Fibroblast of mammary gland (primary cell): ENCODE measurements at regions not wholly inside any gene's neighbourhood (a gene's known extent, or its start where the extent isn't known, plus 50 kb on each side); places are given as distances from the start of the nearest gene placed in this dataset.

Source experiments
- DNase-seq: peaks from one replicate; pipeline ENCODE4 v3.0.0-alpha.2; 2010; ENCODE audit warnings: low read depth
- H3K4me3 ChIP-seq: 2 replicates; pipeline ENCODE4 v1.5.1; 2011; ENCODE audit warnings: low read depth, mild to moderate bottlenecking, low read length, moderate library complexity; ENCODE audit not compliant: control insufficient read depth
- TF ChIP-seq, protein P1 (sequence below): conservative IDR thresholded peaks from 2 replicates; pipeline ENCODE4 v1.5.1; 2011; ENCODE audit warnings: low read depth, low read length, inconsistent platforms; ENCODE audit not compliant: control insufficient read depth, insufficient read depth

DNA sequence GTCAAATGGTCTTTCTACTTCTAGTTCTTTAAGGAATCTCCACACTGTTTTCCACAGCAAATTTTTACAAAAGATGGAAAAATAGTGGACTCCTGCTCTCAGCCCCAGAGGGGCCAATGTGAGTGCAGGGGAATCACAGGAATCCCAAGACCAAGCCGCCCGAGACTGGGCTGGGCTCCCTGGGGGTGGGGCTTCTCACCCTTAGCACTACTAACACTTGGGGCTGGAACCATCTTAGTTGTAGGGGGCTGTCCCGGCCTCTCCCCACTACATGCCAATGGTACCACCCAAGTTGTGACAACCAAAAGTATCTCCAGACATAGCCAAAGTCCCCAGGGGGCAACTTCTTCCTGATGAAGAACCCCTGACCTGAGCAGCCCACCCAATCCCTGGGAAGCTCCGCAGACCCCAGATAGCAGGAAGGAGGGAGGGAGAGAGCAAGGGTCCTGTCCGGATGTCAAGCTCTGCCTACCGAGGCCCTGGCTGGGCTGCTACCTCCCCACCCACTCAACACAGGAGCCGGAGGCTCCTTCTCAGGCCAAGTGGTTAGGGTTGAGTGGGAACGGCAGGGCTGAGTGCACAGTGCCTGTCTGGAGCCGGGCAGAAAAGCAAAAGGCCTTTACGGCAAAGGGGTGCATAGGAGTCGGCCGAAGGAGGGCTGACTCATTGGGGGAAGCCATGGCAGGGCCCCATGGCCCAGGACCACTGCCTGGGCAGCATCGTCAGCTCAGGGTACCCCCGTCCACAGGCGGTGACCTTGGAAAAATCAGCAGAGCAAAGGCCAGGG, 122.5 kb upstream of the FGF3 start:
- no peak overlapping the region for H3K4me3 ChIP-seq
- no peak for DNase-seq
- TF ChIP-seq, protein P1, sequence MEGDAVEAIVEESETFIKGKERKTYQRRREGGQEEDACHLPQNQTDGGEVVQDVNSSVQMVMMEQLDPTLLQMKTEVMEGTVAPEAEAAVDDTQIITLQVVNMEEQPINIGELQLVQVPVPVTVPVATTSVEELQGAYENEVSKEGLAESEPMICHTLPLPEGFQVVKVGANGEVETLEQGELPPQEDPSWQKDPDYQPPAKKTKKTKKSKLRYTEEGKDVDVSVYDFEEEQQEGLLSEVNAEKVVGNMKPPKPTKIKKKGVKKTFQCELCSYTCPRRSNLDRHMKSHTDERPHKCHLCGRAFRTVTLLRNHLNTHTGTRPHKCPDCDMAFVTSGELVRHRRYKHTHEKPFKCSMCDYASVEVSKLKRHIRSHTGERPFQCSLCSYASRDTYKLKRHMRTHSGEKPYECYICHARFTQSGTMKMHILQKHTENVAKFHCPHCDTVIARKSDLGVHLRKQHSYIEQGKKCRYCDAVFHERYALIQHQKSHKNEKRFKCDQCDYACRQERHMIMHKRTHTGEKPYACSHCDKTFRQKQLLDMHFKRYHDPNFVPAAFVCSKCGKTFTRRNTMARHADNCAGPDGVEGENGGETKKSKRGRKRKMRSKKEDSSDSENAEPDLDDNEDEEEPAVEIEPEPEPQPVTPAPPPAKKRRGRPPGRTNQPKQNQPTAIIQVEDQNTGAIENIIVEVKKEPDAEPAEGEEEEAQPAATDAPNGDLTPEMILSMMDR, result no peak

DNA sequence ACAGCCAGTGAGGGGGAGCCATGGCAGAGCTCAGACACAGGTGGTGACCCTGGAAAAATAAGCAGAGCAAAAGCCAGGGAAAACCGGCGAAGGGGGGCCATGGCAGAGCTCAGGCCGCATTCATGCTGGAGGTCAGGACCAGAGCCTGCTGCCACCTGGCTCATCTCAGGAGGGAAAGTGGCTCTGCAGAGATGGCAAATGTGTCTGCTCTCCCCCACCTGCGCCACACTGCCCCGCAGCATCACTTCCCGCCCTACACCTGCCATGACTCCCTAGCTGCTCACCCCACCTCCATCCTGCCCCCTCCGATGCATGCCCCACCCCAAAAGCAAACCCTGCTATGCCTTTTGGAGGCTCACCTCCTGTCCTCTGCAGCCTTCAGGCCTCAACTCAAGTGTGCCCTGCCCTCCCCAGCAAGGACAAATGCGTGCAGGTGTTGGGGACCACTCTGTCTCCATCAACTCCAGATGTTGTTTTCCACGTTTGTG, 123.2 kb upstream of the FGF3 start:
- H3K4me3 ChIP-seq, result no peak overlapping the region
- no peak for DNase-seq
- TF ChIP-seq, protein P1, result no peak

DNA sequence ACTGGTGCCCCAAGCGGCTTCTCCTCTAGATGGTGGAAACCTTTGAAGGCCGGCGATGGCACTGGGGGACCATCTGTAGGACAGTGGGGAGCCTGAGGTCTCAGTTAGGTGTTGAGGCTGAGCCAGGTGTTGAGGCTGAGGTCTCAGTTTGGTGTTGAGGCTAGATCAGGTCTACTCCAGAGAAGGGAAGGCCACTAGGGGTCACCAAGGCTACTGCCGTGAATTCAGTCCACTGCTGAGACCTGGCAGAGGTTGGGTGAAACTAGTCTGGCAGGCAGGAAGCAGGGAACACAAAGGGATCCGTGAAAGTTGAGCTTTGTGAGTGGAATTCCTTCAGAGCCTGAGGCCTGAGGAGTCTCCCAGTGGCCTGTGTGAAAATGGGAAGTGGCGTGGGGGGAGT, 123.8 kb upstream of the FGF3 start:
- no peak for DNase-seq
- TF ChIP-seq, protein P1, result no peak
- H3K4me3 ChIP-seq, result no peak overlapping the region

DNA sequence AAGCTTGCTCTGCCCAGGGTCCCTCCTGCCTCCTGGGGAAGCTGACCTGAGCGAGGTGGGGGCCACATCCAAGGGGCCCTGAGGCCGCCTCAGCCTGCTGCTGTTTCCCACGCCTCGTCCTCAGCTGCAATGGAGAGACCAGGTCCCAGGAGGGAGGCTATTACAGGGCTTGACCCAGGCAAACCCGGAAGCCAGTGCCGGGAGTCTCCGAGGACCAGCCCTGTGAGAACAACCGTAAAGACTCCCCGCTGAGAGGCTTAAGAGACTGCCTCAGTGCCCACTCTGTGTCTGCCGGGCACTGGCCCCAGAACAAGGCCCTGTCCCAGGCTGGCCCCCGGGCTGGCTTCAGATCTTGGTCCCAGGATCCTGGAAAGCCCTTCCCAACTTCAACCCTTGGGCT, 124.3 kb upstream of the FGF3 start:
- TF ChIP-seq, protein P1, result no peak
- H3K4me3 ChIP-seq, result no peak overlapping the region
- DNase-seq, result no peak

DNA sequence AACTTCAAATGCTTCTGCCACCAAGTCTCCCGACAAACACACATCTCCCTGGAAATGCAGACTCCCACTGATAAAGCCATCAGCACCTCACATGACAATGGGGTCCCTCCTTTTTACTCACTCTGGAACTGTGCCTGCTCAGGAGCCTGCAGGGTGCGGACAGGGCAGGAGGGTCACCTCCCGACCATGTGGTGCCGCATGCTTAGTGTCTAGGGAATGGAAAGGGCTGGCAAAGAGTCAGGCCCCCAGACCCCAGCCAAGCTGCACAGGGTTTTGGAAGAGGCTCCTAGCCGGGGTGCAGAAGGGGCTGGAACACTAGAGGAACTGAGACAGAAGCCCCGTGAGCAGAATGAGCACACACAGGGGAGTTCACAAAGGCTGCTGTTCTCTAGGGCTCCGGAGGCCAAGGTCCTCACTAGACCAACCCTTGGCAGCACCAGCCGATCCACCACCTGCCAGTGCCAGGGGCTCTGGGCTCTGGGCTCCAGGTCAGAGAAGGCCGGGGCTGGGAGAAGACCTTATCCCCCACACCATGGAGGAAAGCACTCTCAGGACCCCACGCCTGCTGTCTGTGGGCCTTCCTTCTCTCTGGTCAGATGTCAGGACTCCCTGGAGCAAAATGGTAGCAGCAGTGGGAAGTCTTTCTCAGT, 125.1 kb upstream of the FGF3 start:
- DNase-seq, result no peak
- TF ChIP-seq, protein P1, result no peak
- H3K4me3 ChIP-seq, result no peak overlapping the region

DNA sequence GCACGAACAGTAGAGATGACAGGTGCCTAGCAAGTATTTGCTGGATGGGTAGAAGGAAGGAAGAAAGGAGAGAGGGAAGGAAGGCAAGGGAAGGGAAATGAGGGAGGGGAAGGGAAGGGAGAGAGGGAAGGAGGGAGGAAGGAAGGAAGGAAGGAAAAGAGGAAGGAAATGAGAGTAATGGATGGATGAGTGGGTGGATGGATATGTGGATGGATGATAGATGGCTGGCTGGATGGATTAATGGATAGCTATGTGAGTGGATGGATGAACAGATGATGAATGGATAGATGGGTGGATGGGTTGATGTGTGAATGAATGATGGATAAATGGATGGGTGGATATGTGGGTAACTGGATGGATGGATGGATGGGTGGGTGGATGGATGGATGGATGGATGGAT, 125.9 kb upstream of the FGF3 start:
- no peak overlapping the region for H3K4me3 ChIP-seq
- DNase-seq, result no peak
- TF ChIP-seq, protein P1, result no peak
